PC-3 (cell line): ENCODE measurements at regions not wholly inside any gene's neighbourhood (a gene's known extent, or its start where the extent isn't known, plus 50 kb on each side); places are given as distances from the start of the nearest gene placed in this dataset.

Source experiments
- ATAC-seq: fragments of 200-7000 bp; cut with Tn5 transposase; 2 replicates; pipeline ENCODE4 v1.9.1; 2020; ENCODE audit warnings: mild to moderate bottlenecking, moderate library complexity
- BruUV-seq: library from RNA; stranded (reverse); fragments of 400-500 nt; replicated peaks from 2 replicates; lab custom pipeline; 2021; lab: Mats Ljungman, UMichigan
- CTCF ChIA-PET: fragments of 300-600 bp; sonication (Branson Sonifier 250); formaldehyde crosslinking; loops from one replicate; lab custom pipeline; 2022; ENCODE audit warnings: antibody characterized with exemption; lab: Charles Lee
- POLR2A ChIA-PET: fragments of 300-600 bp; sonication (Branson Sonifier 250); formaldehyde crosslinking; loops from one replicate; lab custom pipeline; 2022; ENCODE audit warnings: antibody characterized with exemption; ENCODE audit not compliant: unreplicated experiment; lab: Charles Lee
- DNase-seq: peaks from one replicate; pipeline ENCODE4 v3.0.0-alpha.2; 2015
- H2AFZ ChIP-seq: fragments of 300-600 bp; sonication (generic); 2 replicates; pipeline ENCODE4 v1.6.0; 2016; ENCODE audit warnings: antibody characterized with exemption, low read length
- H3F3A ChIP-seq: fragments of 300-600 bp; sonication (generic); one replicate; pipeline ENCODE4 v1.6.0; 2017; ENCODE audit warnings: antibody characterized with exemption, low read length, control low read depth, mild to moderate bottlenecking; ENCODE audit not compliant: unreplicated experiment
- H3K27ac ChIP-seq: fragments of 300-600 bp; sonication (generic); 2 replicates; pipeline ENCODE4 v1.5.1; 2016; ENCODE audit warnings: mild to moderate bottlenecking, low read length
- H3K27me3 ChIP-seq: fragments of 300-600 bp; sonication (generic); 2 replicates; pipeline ENCODE4 v1.6.1; 2016; ENCODE audit warnings: low read length, mixed read lengths
- H3K36me3 ChIP-seq: fragments of 300-600 bp; sonication (generic); 2 replicates; pipeline ENCODE4 v1.6.1; 2016; ENCODE audit warnings: low read depth, mixed run types, low read length, mixed read lengths
- H3K4me1 ChIP-seq: fragments of 300-600 bp; sonication (generic); 2 replicates; pipeline ENCODE4 v1.5.1; 2016; ENCODE audit warnings: low read length; ENCODE audit not compliant: insufficient read depth
- H3K4me2 ChIP-seq: fragments of 300-600 bp; sonication (generic); 2 replicates; pipeline ENCODE4 v1.6.0; 2016; ENCODE audit warnings: low read length
- H3K4me3 ChIP-seq: fragments of 300-600 bp; sonication (generic); 2 replicates; pipeline ENCODE4 v1.5.1; 2016; ENCODE audit warnings: mild to moderate bottlenecking, low read length, mixed read lengths
- H3K79me2 ChIP-seq: fragments of 300-600 bp; sonication (generic); 2 replicates; pipeline ENCODE4 v1.6.1; 2017; ENCODE audit warnings: low read length, mixed read lengths
- H3K9ac ChIP-seq: fragments of 300-600 bp; sonication (generic); 2 replicates; pipeline ENCODE4 v1.6.0; 2016; ENCODE audit warnings: mild to moderate bottlenecking, low read length
- H3K9me2 ChIP-seq: fragments of 300-600 bp; sonication (generic); replicated peaks from 2 replicates; pipeline ENCODE4 v1.6.1; 2016; ENCODE audit warnings: mixed run types, low read length, mixed read lengths
- H3K9me3 ChIP-seq: fragments of 300-600 bp; sonication (generic); 2 replicates; pipeline ENCODE4 v1.6.1; 2016; ENCODE audit warnings: low read length, mixed read lengths
- H4K20me1 ChIP-seq: fragments of 300-600 bp; sonication (generic); 2 replicates; pipeline ENCODE4 v1.6.1; 2016; ENCODE audit warnings: low read length, mixed read lengths
- CTCF ChIP-seq: fragments of 300-600 bp; sonication (generic); conservative IDR thresholded peaks from 2 replicates; pipeline ENCODE4 v1.5.1; 2017; ENCODE audit warnings: antibody characterized with exemption, low read depth, mild to moderate bottlenecking, low read length
- EZH2 ChIP-seq: fragments of 300-600 bp; sonication (generic); IDR thresholded peaks from one replicate; pipeline ENCODE4 v1.6.1; 2017; ENCODE audit warnings: antibody characterized with exemption, mild to moderate bottlenecking, low read length; ENCODE audit not compliant: unreplicated experiment
- EZH2phosphoT487 ChIP-seq: fragments of 300-600 bp; sonication (generic); IDR thresholded peaks from 2 replicates; pipeline ENCODE4 v1.6.1; 2018; ENCODE audit warnings: mild to moderate bottlenecking, antibody characterized with exemption, low read length, borderline replicate concordance
- intact Hi-C: fragments of 100-400 bp; cut with micrococcal nuclease; formaldehyde crosslinking; loops from 2 replicates; pipeline ENCODE4 v1.9.0; 2023

DNA sequence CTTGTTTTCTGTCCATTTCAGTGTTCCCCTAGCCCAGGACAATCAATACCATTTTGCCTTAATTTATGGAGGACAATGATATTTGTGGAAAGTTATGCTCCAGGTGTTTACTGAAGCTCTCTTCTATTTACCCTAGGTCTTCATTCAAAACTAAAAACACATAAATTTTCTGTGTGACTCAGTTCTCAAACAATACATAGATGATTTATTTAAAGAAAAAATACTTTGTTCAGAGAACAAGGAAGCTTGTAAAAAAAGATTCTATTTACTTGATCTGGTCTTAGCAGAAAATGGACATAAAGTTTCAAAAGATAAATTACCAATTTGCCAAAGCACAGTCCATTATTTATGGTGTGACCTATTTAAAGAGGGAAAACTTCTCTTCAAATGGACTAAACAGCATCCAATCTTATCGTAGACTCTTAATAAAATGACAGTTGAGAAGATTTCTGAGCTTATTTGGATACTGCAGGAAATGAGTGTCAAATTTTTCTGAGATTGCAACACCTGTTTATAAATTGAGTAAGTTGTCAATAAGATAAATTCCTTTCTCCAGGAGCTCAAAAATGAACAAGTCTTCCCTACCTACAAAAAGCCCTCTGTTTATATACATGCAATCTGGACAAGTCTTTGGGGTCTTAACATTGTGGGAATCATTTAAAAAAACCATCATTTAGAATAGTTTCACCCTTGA is 627.2 kb downstream of the PSAT1 start:
- ChIA-PET POLR2A (no interaction called here), CTCF (no interaction called here)
- ATAC-seq (peak; percentile 74), DNase-seq (peak; percentile 59)
- Histone ChIP-seq H3K79me2 (no peaks in the 10 kb centered on the region), H3K9ac (no peak overlapping the region), H3K9me2 (no peaks in the 10 kb centered on the region), H3F3A (no peaks in the 10 kb centered on the region), H2AFZ (no peak overlapping the region), H3K9me3 (no peaks in the 10 kb centered on the region), H3K27me3 (no peaks in the 10 kb centered on the region), H4K20me1 (no peaks in the 10 kb centered on the region), H3K4me3 (no peak overlapping the region), H3K4me2 (peak overlapping the region; percentile 64), H3K4me1 (peaks cover 54% of the 10 kb centered on the region), H3K27ac (peak overlapping the region; percentile 82), H3K36me3 (no peaks in the 10 kb centered on the region; the same call in 1 of the 2 replicates)
- TF ChIP-seq EZH2 (no peak), CTCF (no peak), EZH2phosphoT487 (no peak)
- BruUV-seq, result TSS peak; percentile 36
- intact Hi-C loops, result loop anchor here (2.0 to 5.0 kb wide), 2 partner anchors 53 to 98 kb away; no protein-coding TSS in a partner anchor

GRCh38 chr9:78927099-78927940 is 630.4 kb downstream of the PSAT1 start:
- no TSS peak for BruUV-seq
- Histone ChIP-seq H3K9me3 (no peaks in the 10 kb centered on the region), H3K27me3 (no peaks in the 10 kb centered on the region), H3K4me3 (no peak overlapping the region), H3K9me2 (no peaks in the 10 kb centered on the region), H3K9ac (no peak overlapping the region), H3K79me2 (no peaks in the 10 kb centered on the region), H3K36me3 (peaks cover 2% of the 10 kb centered on the region; the same call in 1 of the 2 replicates), H3K27ac (peak overlapping the region; percentile 43), H4K20me1 (no peaks in the 10 kb centered on the region), H3F3A (no peaks in the 10 kb centered on the region), H3K4me2 (no peak overlapping the region), H3K4me1 (peaks cover 40% of the 10 kb centered on the region), H2AFZ (no peak overlapping the region)
- POLR2A ChIA-PET, result no interaction called here
- no peak for TF ChIP-seq EZH2
- no peak for TF ChIP-seq CTCF
- no peak for TF ChIP-seq EZH2phosphoT487
- CTCF ChIA-PET, result no interaction called here
- intact Hi-C loops, result no loop called here
- ATAC-seq, result no peak
- DNase-seq, result peak; percentile 9
